H9 (cell line): ENCODE measurements at regions not wholly inside any gene's neighbourhood (a gene's known extent, or its start where the extent isn't known, plus 50 kb on each side); places are given as distances from the start of the nearest gene placed in this dataset.

ENCODE experiments used
- DNase-seq: peaks from one replicate; pipeline ENCODE4 v3.0.0-alpha.2; 2017
- H2AFZ ChIP-seq: one replicate; pipeline ENCODE4 v1.6.1; 2013; ENCODE audit warnings: mild to moderate bottlenecking, low read length, control low read depth, moderate library complexity
- H2AK5ac ChIP-seq: 2 replicates; pipeline ENCODE4 v1.6.1; 2013; ENCODE audit warnings: low read length, control low read depth, mixed read lengths; ENCODE audit not compliant: insufficient read length
- H2BK120ac ChIP-seq: one replicate; pipeline ENCODE4 v1.6.1; 2013; ENCODE audit warnings: low read depth, mild to moderate bottlenecking, low read length, control low read depth, inconsistent platforms; ENCODE audit not compliant: poor library complexity, severe bottlenecking
- H2BK12ac ChIP-seq: 2 replicates; pipeline ENCODE4 v1.6.1; 2013; ENCODE audit warnings: low read length, control low read depth, mixed read lengths, low read depth; ENCODE audit not compliant: insufficient read length
- H2BK15ac ChIP-seq: 2 replicates; pipeline ENCODE4 v1.6.1; 2013; ENCODE audit warnings: low read depth, low read length, control low read depth
- H2BK20ac ChIP-seq: one replicate; pipeline ENCODE4 v1.6.1; 2013; ENCODE audit warnings: low read depth, mild to moderate bottlenecking, low read length, control low read depth, inconsistent platforms; ENCODE audit not compliant: poor library complexity, severe bottlenecking
- H2BK5ac ChIP-seq: 2 replicates; pipeline ENCODE4 v1.6.1; 2013; ENCODE audit warnings: low read length, control low read depth, mixed read lengths; ENCODE audit not compliant: insufficient read length
- H3K14ac ChIP-seq: 2 replicates; pipeline ENCODE4 v1.6.1; 2013; ENCODE audit warnings: low read length, control low read depth; ENCODE audit not compliant: insufficient read depth
- H3K18ac ChIP-seq: 2 replicates; pipeline ENCODE4 v1.6.1; 2013; ENCODE audit warnings: low read depth, mild to moderate bottlenecking, mixed read lengths, low read length, control low read depth; ENCODE audit not compliant: insufficient read length
- H3K23ac ChIP-seq: 2 replicates; pipeline ENCODE4 v1.6.1; 2013; ENCODE audit warnings: low read length, control low read depth, mixed read lengths, low read depth; ENCODE audit not compliant: insufficient read length
- H3K23me2 ChIP-seq: 2 replicates; pipeline ENCODE4 v1.6.1; 2013; ENCODE audit warnings: low read depth, mild to moderate bottlenecking, mixed read lengths, low read length, control low read depth; ENCODE audit not compliant: insufficient read length, poor library complexity, severe bottlenecking
- H3K27ac ChIP-seq: 2 replicates; pipeline ENCODE4 v1.5.1; 2013; ENCODE audit warnings: low read length, control low read depth, mixed read lengths, low read depth; ENCODE audit not compliant: insufficient read length
- H3K27me3 ChIP-seq: 2 replicates; pipeline ENCODE4 v1.6.1; 2013; ENCODE audit warnings: low read length, control low read depth, inconsistent platforms; ENCODE audit not compliant: insufficient read depth
- H3K4ac ChIP-seq: 2 replicates; pipeline ENCODE4 v1.6.1; 2013; ENCODE audit warnings: low read depth, mild to moderate bottlenecking, control low read depth, inconsistent platforms, low read length, moderate library complexity
- H3K4me1 ChIP-seq: 2 replicates; pipeline ENCODE4 v1.6.1; 2013; ENCODE audit warnings: low read length, control low read depth, inconsistent platforms; ENCODE audit not compliant: insufficient read depth
- H3K4me2 ChIP-seq: 2 replicates; pipeline ENCODE4 v1.6.1; 2013; ENCODE audit warnings: low read length, control low read depth, mixed read lengths; ENCODE audit not compliant: insufficient read length, insufficient read depth
- H3K56ac ChIP-seq: 2 replicates; pipeline ENCODE4 v1.6.1; 2013; ENCODE audit warnings: low read depth, mild to moderate bottlenecking, mixed read lengths, low read length, control low read depth; ENCODE audit not compliant: insufficient read length
- H3K79me1 ChIP-seq: 2 replicates; pipeline ENCODE4 v1.6.1; 2013; ENCODE audit warnings: low read depth, mild to moderate bottlenecking, moderate library complexity, low read length, control low read depth, inconsistent platforms; ENCODE audit not compliant: insufficient read depth, poor library complexity, severe bottlenecking
- H3K79me2 ChIP-seq: 2 replicates; pipeline ENCODE4 v1.6.1; 2013; ENCODE audit warnings: low read length, control low read depth, inconsistent platforms; ENCODE audit not compliant: insufficient read depth
- H3K9ac ChIP-seq: 2 replicates; pipeline ENCODE4 v1.6.1; 2013; ENCODE audit warnings: low read length, control low read depth, mixed read lengths; ENCODE audit not compliant: insufficient read length; ENCODE audit errors: extremely low read depth
- H3K9me3 ChIP-seq: one replicate; pipeline ENCODE4 v1.6.1; 2013; ENCODE audit warnings: low read depth, low read length, inconsistent platforms; ENCODE audit not compliant: control insufficient read depth
- H3T11ph ChIP-seq: one replicate; pipeline ENCODE4 v1.6.1; 2013; ENCODE audit warnings: mild to moderate bottlenecking, low read length, control low read depth, inconsistent platforms
- H4K20me1 ChIP-seq: one replicate; pipeline ENCODE4 v1.6.1; 2013; ENCODE audit not compliant: control insufficient read depth, insufficient read length, insufficient read depth
- H4K5ac ChIP-seq: 2 replicates; pipeline ENCODE4 v1.6.1; 2013; ENCODE audit warnings: low read depth, mild to moderate bottlenecking, mixed read lengths, low read length, control low read depth; ENCODE audit not compliant: insufficient read length
- H4K8ac ChIP-seq: replicated peaks from 2 replicates; pipeline ENCODE4 v1.6.1; 2013; ENCODE audit warnings: low read length, control low read depth, mixed read lengths, low read depth; ENCODE audit not compliant: insufficient read length
- H4K91ac ChIP-seq: 2 replicates; pipeline ENCODE4 v1.6.1; 2013; ENCODE audit warnings: low read depth, mild to moderate bottlenecking, moderate library complexity, mixed read lengths, low read length, control low read depth; ENCODE audit not compliant: insufficient read length
- H3K27ac Mint-ChIP-seq, 3 experiments: 2 replicates in 2 of 3; 3 replicates in 1 of 3; pipeline ENCODE4 v1.8.0; 2020 to 2021; ENCODE audit warnings: mixed read lengths in 3 of 3, mild to moderate bottlenecking in 1 of 3, moderate library complexity in 1 of 3
- H3K27me3 Mint-ChIP-seq: 2 replicates; pipeline ENCODE4 v1.8.0; 2021; ENCODE audit warnings: low read depth, mild to moderate bottlenecking, moderate library complexity, mixed read lengths
- H3K36me3 Mint-ChIP-seq, 3 experiments: 2 replicates in 2 of 3; 3 replicates in 1 of 3; pipeline ENCODE4 v1.8.0; 2020 to 2021; ENCODE audit warnings: low read depth in 3 of 3, mixed read lengths in 3 of 3; ENCODE audit not compliant: insufficient read depth in 1 of 3
- H3K4me1 Mint-ChIP-seq, 2 experiments: 2 replicates each; pipeline ENCODE4 v1.8.0; 2020; ENCODE audit warnings: mixed read lengths in 2 of 2
- H3K4me3 Mint-ChIP-seq, 2 experiments: 2 replicates in 1 of 2; 3 replicates in 1 of 2; pipeline ENCODE4 v1.8.0; 2020 to 2021; ENCODE audit warnings: mild to moderate bottlenecking in 2 of 2, mixed read lengths in 2 of 2, moderate library complexity in 1 of 2
- H3K9me3 Mint-ChIP-seq, 2 experiments: 2 replicates in 1 of 2; 3 replicates in 1 of 2; pipeline ENCODE4 v1.8.0; 2020; ENCODE audit warnings: mild to moderate bottlenecking in 2 of 2, mixed read lengths in 2 of 2, moderate library complexity in 1 of 2
- WGBS: extraction: QIAGEN DNeasy Blood & Tissue Kit; methylation state at CpG from one replicate; pipeline ENCODE4 v1.1.7; 2013; ENCODE audit warnings: missing lambda C conversion rate, low lambda C conversion rate, mixed read lengths; ENCODE audit not compliant: insufficient read length; ENCODE audit errors: extremely low coverage; 5-methylcytosine and 5-hydroxymethylcytosine counted together
- TF ChIP-seq, protein P1 (sequence below): fragments of 200-600 bp; sonication (generic); conservative IDR thresholded peaks from 3 replicates; pipeline ENCODE4 v1.8.0; 2021; ENCODE audit warnings: antibody characterized with exemption, mild to moderate bottlenecking

DNA sequence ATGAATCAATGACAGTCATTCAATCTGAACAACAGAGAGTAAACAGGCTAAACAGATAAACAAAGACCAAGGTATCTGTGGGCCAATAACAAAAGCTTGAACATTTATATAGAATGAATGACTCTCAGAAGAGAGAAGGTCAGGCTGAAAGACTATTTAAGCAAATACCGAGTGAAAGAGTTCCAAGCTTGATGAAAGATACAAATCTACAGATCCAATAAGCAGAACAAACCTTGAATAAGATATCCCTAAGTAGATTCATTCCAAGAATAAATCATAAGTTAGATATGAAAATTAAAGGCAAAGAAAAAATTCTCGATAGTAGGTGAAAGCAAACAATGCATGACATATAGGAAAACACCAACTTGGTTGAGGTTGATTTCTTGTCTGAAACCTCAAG, 376.4 kb upstream of the IGFBP3 start:
- Histone ChIP-seq H3K14ac (no peak overlapping the region), H3K4ac (no peak overlapping the region), H3K27ac (no peak overlapping the region), H3K56ac (no peak overlapping the region), H3K9me3 (no peaks in the 10 kb centered on the region), H2AFZ (no peak overlapping the region), H3K23me2 (no peaks in the 10 kb centered on the region), H3K23ac (no peak overlapping the region), H3K9ac (no peak overlapping the region), H4K20me1 (no peaks in the 10 kb centered on the region), H3K4me2 (no peak overlapping the region), H3K18ac (no peak overlapping the region), H2BK20ac (no peak overlapping the region), H4K5ac (no peak overlapping the region), H2BK120ac (no peak overlapping the region), H4K91ac (no peak overlapping the region), H3K4me1 (no peaks in the 10 kb centered on the region), H4K8ac (no peak overlapping the region), H3K79me1 (no peaks in the 10 kb centered on the region), H2AK5ac (no peak overlapping the region), H3K27me3 (no peaks in the 10 kb centered on the region), H2BK12ac (no peak overlapping the region), H2BK15ac (no peak overlapping the region), H3K79me2 (no peaks in the 10 kb centered on the region), H2BK5ac (no peak overlapping the region), H3T11ph (no peak overlapping the region)
- Mint-ChIP-seq H3K27ac (no peak overlapping the region), H3K36me3 (peaks cover 0 to 18% (median 6%) of the 10 kb centered on the region in 3 experiments; a peak in 4 of 7 replicates), H3K9me3 (peaks cover 19 to 22% of the 10 kb centered on the region in 2 experiments), H3K27me3 (no peaks in the 10 kb centered on the region), H3K4me1 (peaks cover 0 to 3% of the 10 kb centered on the region in 2 experiments; a peak in 1 of 4 replicates), H3K4me3 (no peak overlapping the region)
- no peak for DNase-seq
- no CpG with 5 or more reads among the region's 2 CpGs for WGBS
- TF ChIP-seq, protein P1, sequence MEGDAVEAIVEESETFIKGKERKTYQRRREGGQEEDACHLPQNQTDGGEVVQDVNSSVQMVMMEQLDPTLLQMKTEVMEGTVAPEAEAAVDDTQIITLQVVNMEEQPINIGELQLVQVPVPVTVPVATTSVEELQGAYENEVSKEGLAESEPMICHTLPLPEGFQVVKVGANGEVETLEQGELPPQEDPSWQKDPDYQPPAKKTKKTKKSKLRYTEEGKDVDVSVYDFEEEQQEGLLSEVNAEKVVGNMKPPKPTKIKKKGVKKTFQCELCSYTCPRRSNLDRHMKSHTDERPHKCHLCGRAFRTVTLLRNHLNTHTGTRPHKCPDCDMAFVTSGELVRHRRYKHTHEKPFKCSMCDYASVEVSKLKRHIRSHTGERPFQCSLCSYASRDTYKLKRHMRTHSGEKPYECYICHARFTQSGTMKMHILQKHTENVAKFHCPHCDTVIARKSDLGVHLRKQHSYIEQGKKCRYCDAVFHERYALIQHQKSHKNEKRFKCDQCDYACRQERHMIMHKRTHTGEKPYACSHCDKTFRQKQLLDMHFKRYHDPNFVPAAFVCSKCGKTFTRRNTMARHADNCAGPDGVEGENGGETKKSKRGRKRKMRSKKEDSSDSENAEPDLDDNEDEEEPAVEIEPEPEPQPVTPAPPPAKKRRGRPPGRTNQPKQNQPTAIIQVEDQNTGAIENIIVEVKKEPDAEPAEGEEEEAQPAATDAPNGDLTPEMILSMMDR, result no peak
